Erythroblast (primary cell): ENCODE measurements at regions not wholly inside any gene's neighbourhood (a gene's known extent, or its start where the extent isn't known, plus 50 kb on each side); places are given as distances from the start of the nearest gene placed in this dataset.

ENCODE experiments used
- GATA1 ChIP-seq: IDR thresholded peaks from 2 replicates; pipeline ENCODE4 v1.6.1; 2011; ENCODE audit warnings: low read depth, mild to moderate bottlenecking, control low read depth, low read length, moderate library complexity
- POLR2A ChIP-seq: IDR thresholded peaks from 2 replicates; pipeline ENCODE4 v1.6.1; 2011; ENCODE audit warnings: mild to moderate bottlenecking, low read length

- TF ChIP-seq POLR2A, result no peak
- TF ChIP-seq GATA1, result no peak
Observed at GRCh38 chr11:95575517-95575916, 214.1 kb downstream of the FAM76B start.
